SK-N-SH (cell line): ENCODE measurements at regions not wholly inside any gene's neighbourhood (a gene's known extent, or its start where the extent isn't known, plus 50 kb on each side); places are given as distances from the start of the nearest gene placed in this dataset.

Experiments
- CTCF ChIA-PET: fragments of 300-600, 350-600 bp; formaldehyde crosslinking; extraction: SDS; loops from one replicate; lab custom pipeline; 2021; lab: Yijun Ruan, JAX
- POLR2A ChIA-PET: fragments of 350-600 bp; sonication (Branson Sonifier 250); formaldehyde crosslinking; extraction: SDS; loops from one replicate; lab custom pipeline; 2020; ENCODE audit warnings: antibody characterized with exemption, inconsistent platforms; lab: Yijun Ruan, JAX
- DNase-seq: peaks from one replicate; pipeline ENCODE4 v3.0.0; 2012
- H2AFZ ChIP-seq: fragments of 200-600 bp; sonication (generic); 2 replicates; pipeline ENCODE4 v1.8.1; 2016; ENCODE audit warnings: antibody characterized with exemption, mild to moderate bottlenecking, low read depth
- H3F3A ChIP-seq: fragments of 200-600 bp; sonication (generic); replicated peaks from 2 replicates; pipeline ENCODE3; 2016; ENCODE audit warnings: antibody characterized with exemption, mild to moderate bottlenecking; ENCODE audit not compliant: insufficient read depth
- H3K27ac ChIP-seq, 2 experiments: fragments of 200-500 bp in 1 of 2; fragments of 200-600 bp in 1 of 2; sonication (Bioruptor generic) in 1 of 2; sonication (generic), shearing (Covaris generic) in 1 of 2; 2 replicates each; pipeline versions ENCODE4 v1.5.1 to v1.6.1; 2014 to 2016; ENCODE audit warnings: low read depth in 2 of 2, inconsistent platforms in 1 of 2, low read length in 1 of 2, mild to moderate bottlenecking in 1 of 2, mixed read lengths in 1 of 2
- H3K27me3 ChIP-seq: fragments of 200-600 bp; sonication (generic), shearing (Covaris generic); 2 replicates; pipeline ENCODE4 v1.6.1; 2016; ENCODE audit warnings: mixed run types; ENCODE audit not compliant: insufficient read depth
- H3K36me3 ChIP-seq, 2 experiments: fragments of 200-500 bp in 1 of 2; fragments of 200-600 bp in 1 of 2; sonication (Bioruptor generic) in 1 of 2; sonication (generic) in 1 of 2; replicated peaks in 1 of 2; 2 replicates each; pipeline versions ENCODE3 to v1.5.1; 2014 to 2016; ENCODE audit warnings: low read length in 1 of 2, mild to moderate bottlenecking in 1 of 2; ENCODE audit not compliant: insufficient read depth in 2 of 2, control insufficient read depth in 1 of 2
- H3K4me1 ChIP-seq, 2 experiments: fragments of 200-500 bp in 1 of 2; fragments of 200-600 bp in 1 of 2; sonication (Bioruptor generic) in 1 of 2; sonication (generic), shearing (Covaris generic) in 1 of 2; 2 replicates each; pipeline versions ENCODE4 v1.5.1 to v1.6.1; 2014 to 2016; ENCODE audit warnings: low read depth in 1 of 2, low read length in 1 of 2, mixed run types in 1 of 2; ENCODE audit not compliant: insufficient read depth in 2 of 2, control insufficient read depth in 1 of 2
- H3K4me2 ChIP-seq: fragments of 200-600 bp; sonication (generic), shearing (Covaris generic); 2 replicates; pipeline ENCODE4 v1.6.1; 2017; ENCODE audit warnings: mixed run types
- H3K4me3 ChIP-seq, 2 experiments: fragments of 200-500 bp in 1 of 2; fragments of 200-600 bp in 1 of 2; sonication (Bioruptor generic) in 1 of 2; sonication (generic), shearing (Covaris generic) in 1 of 2; 2 replicates each; pipeline versions ENCODE4 v1.5.1 to v1.8.1; 2014 to 2016; ENCODE audit warnings: low read depth in 2 of 2, inconsistent platforms in 1 of 2, low read length in 1 of 2, mild to moderate bottlenecking in 1 of 2, mixed read lengths in 1 of 2, moderate library complexity in 1 of 2
- H3K79me2 ChIP-seq: fragments of 200-600 bp; sonication (generic); 2 replicates; pipeline ENCODE4 v1.8.1; 2017; ENCODE audit warnings: mild to moderate bottlenecking; ENCODE audit not compliant: insufficient read depth
- H3K9ac ChIP-seq: fragments of 200-600 bp; sonication (generic); 2 replicates; pipeline ENCODE4 v1.6.1; 2017; ENCODE audit warnings: mixed run types
- H3K9me2 ChIP-seq: fragments of 200-600 bp; sonication (generic); 2 replicates; pipeline ENCODE4 v1.6.1; 2017; ENCODE audit warnings: mixed run types
- H3K9me3 ChIP-seq: fragments of 200-600 bp; sonication (generic); 2 replicates; pipeline ENCODE4 v1.6.1; 2017; ENCODE audit warnings: mixed run types, mild to moderate bottlenecking, moderate library complexity
- H4K20me1 ChIP-seq: fragments of 200-600 bp; sonication (generic); 2 replicates; pipeline ENCODE4 v1.6.1; 2017; ENCODE audit warnings: mild to moderate bottlenecking, mixed run types; ENCODE audit not compliant: insufficient read depth
- EZH2phosphoT487 ChIP-seq: fragments of 200-600 bp; sonication (generic); IDR thresholded peaks from 2 replicates; pipeline ENCODE4 v1.6.1; 2017; ENCODE audit warnings: low read depth, mixed run types, mild to moderate bottlenecking, antibody characterized with exemption, moderate library complexity, borderline replicate concordance
- IRF3 ChIP-seq: fragments of 150-350 bp; IDR thresholded peaks from 2 replicates; pipeline ENCODE4 v1.6.1; 2016; ENCODE audit warnings: mild to moderate bottlenecking, low read depth, low read length
- MAX ChIP-seq: IDR thresholded peaks from 2 replicates; pipeline ENCODE4 v1.4.0; 2012; ENCODE audit warnings: low read depth
- MEF2A ChIP-seq: IDR thresholded peaks from 2 replicates; pipeline ENCODE4 v1.4.0; 2012; ENCODE audit warnings: low read depth, borderline replicate concordance
- NFIC ChIP-seq: IDR thresholded peaks from 2 replicates; pipeline ENCODE4 v1.4.0; 2012; ENCODE audit warnings: borderline replicate concordance
- NRF1 ChIP-seq: IDR thresholded peaks from 2 replicates; pipeline ENCODE4 v1.6.1; 2012; ENCODE audit warnings: low read depth, mild to moderate bottlenecking, low read length
- PBX3 ChIP-seq: IDR thresholded peaks from 2 replicates; pipeline ENCODE4; 2012
- POLR2AphosphoS5 ChIP-seq: IDR thresholded peaks from 2 replicates; pipeline ENCODE4 v1.6.1; 2012; ENCODE audit warnings: low read depth, low read length
- RCOR1 ChIP-seq: fragments of 150-350 bp; IDR thresholded peaks from 2 replicates; pipeline ENCODE4 v1.6.1; 2017; ENCODE audit warnings: antibody characterized with exemption, low read length
- RFX5 ChIP-seq: IDR thresholded peaks from 2 replicates; pipeline ENCODE4 v1.6.1; 2012; ENCODE audit warnings: mild to moderate bottlenecking, improper control_type of control experiment, low read length
- RXRA ChIP-seq: IDR thresholded peaks from 2 replicates; pipeline ENCODE4 v1.4.0; 2012; ENCODE audit warnings: low read depth, mild to moderate bottlenecking, borderline replicate concordance
- SIN3A ChIP-seq: IDR thresholded peaks from 2 replicates; pipeline ENCODE4 v1.6.1; 2012; ENCODE audit warnings: low read depth, mild to moderate bottlenecking, low read length, moderate library complexity, borderline replicate concordance
- TAF1 ChIP-seq: IDR thresholded peaks from 2 replicates; pipeline ENCODE4 v1.6.1; 2012; ENCODE audit warnings: low read depth, mild to moderate bottlenecking, low read length, moderate library complexity, borderline replicate concordance
- TCF12 ChIP-seq: IDR thresholded peaks from 2 replicates; pipeline ENCODE4 v1.4.0; 2012
- TEAD4 ChIP-seq: IDR thresholded peaks from 2 replicates; pipeline ENCODE4 v1.4.0; 2012; ENCODE audit warnings: mild to moderate bottlenecking, borderline replicate concordance; ENCODE audit not compliant: insufficient read depth
- USF1 ChIP-seq: IDR thresholded peaks from 2 replicates; pipeline ENCODE4 v1.4.0; 2012; ENCODE audit warnings: low read depth, borderline replicate concordance
- USF2 ChIP-seq: fragments of 150-350 bp; IDR thresholded peaks from 2 replicates; pipeline ENCODE4 v1.6.1; 2017; ENCODE audit warnings: antibody characterized with exemption, low read length, low read depth, borderline replicate concordance
- ZBTB33 ChIP-seq: IDR thresholded peaks from 2 replicates; pipeline ENCODE4 v1.4.0; 2012; ENCODE audit warnings: low read depth, borderline replicate concordance
- WGBS: methylation state at CpG from one replicate; pipeline ENCODE4 v1.1.6; 2017; ENCODE audit warnings: low lambda C conversion rate; 5-methylcytosine and 5-hydroxymethylcytosine counted together

GRCh38 chr5:13629218-13629617 is 315.3 kb downstream of the DNAH5 start:
- Histone ChIP-seq H3K79me2 (no peaks in the 10 kb centered on the region), H3F3A (no peaks in the 10 kb centered on the region), H3K9ac (no peak overlapping the region), H3K9me3 (no peaks in the 10 kb centered on the region), H3K4me2 (no peak overlapping the region), H3K27me3 (no peaks in the 10 kb centered on the region; the same call in 1 of the 2 replicates), H3K4me1 (no peaks in the 10 kb centered on the region), H4K20me1 (no peaks in the 10 kb centered on the region), H3K36me3 (no peaks in the 10 kb centered on the region), H3K4me3 (no peak overlapping the region), H2AFZ (no peak overlapping the region), H3K27ac (no peak overlapping the region)
- POLR2A ChIA-PET, result no interaction called here
- no peak for DNase-seq
- 7% methylated on average over 2 of the region's 2 CpGs for WGBS
- TF ChIP-seq MEF2A (no peak), MAX (no peak), NFIC (no peak), ZBTB33 (no peak), IRF3 (no peak), RCOR1 (no peak), NRF1 (no peak), USF2 (no peak), TCF12 (no peak), TAF1 (no peak)
- TF ChIP-seq, all 33 proteins: peak for 0
- CTCF ChIA-PET, result no interaction called here
- H3K9me2 ChIP-seq, result 0 out of 2 replicates have a peak, but pooled peaks cover 2% of the 10 kb centered on the region

- H3F3A ChIP-seq, result no peaks in the 10 kb centered on the region
- H3K4me1 ChIP-seq, result no peaks in the 10 kb centered on the region
- ChIA-PET POLR2A (no interaction called here), CTCF (no interaction called here)
- H3K4me2 ChIP-seq, result no peak overlapping the region
- no peak overlapping the region for H3K9ac ChIP-seq
- no peaks in the 10 kb centered on the region; the same call in 1 of the 2 replicates for H3K27me3 ChIP-seq
- no peak overlapping the region for H2AFZ ChIP-seq
- H3K36me3 ChIP-seq, result no peaks in the 10 kb centered on the region
- no peaks in the 10 kb centered on the region for H3K79me2 ChIP-seq
- no peak overlapping the region for H3K4me3 ChIP-seq
- no peak for DNase-seq
- no peaks in the 10 kb centered on the region for H3K9me3 ChIP-seq
- H3K27ac ChIP-seq, result no peak overlapping the region
- 8% methylated on average over 3 of the region's 3 CpGs for WGBS
- 0 out of 2 replicates have a peak, but pooled peaks cover 2% of the 10 kb centered on the region for H3K9me2 ChIP-seq
- H4K20me1 ChIP-seq, result no peaks in the 10 kb centered on the region
- TF ChIP-seq SIN3A (no peak), RFX5 (no peak), EZH2phosphoT487 (no peak), USF1 (no peak), PBX3 (no peak), ZBTB33 (no peak), POLR2AphosphoS5 (no peak), RCOR1 (no peak), NFIC (no peak), RXRA (no peak), TEAD4 (no peak)
Measured at GRCh38 chr5:13627673-13628454, 316.6 kb downstream of the DNAH5 start.
